ENCODE measurements at regions not wholly inside any gene's neighbourhood (a gene's known extent, or its start where the extent isn't known, plus 50 kb on each side); places are given as distances from the start of the nearest gene placed in this dataset.
A peak's percentile ranks its signal among the peaks of the same experiment; 100 is the strongest.

DNA sequence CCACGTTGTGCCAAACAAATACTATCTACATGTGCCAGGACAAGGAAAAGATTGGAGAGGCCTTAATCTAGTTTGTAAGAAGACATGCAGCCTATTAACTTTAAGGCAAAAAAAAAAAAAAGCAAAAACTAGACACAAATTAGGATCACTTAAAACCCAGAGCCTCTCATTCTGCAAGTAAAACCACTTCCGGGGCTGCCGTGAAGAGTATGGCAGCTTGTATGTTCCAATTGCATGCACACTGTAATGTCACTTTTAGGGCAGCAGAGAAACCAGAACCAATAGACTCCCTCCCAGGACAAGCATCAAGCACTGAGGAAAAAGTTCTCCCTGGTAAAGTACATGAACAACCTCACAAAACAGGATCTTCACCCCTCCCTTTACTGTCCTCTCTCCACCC is 70.6 kb downstream of the RSL24D1 start:
- 92% methylated on average over 3 of the region's 3 CpGs for WGBS
- no peak for DNase-seq (ENCODE audit: low read depth in 6 of 9, low spot score in 9 of 9)
- no peaks in the 10 kb centered on the region for H3K4me1 ChIP-seq (ENCODE audit: control insufficient read depth in 2 of 2, insufficient read depth in 2 of 2, low read length in 2 of 2)
- no peak overlapping the region for H3K4me3 ChIP-seq (ENCODE audit: low read length in 2 of 2)
- no peaks in the 10 kb centered on the region for H3K9me3 ChIP-seq (ENCODE audit: control insufficient read depth in 2 of 2, insufficient read depth in 1 of 2, low read length in 1 of 2)
- no peak overlapping the region for H3K27ac ChIP-seq (ENCODE audit: low read depth in 1 of 2, low read length in 1 of 2)
- no peaks in the 10 kb centered on the region for H3K27me3 ChIP-seq (ENCODE audit: control insufficient read depth in 2 of 2, insufficient read depth in 1 of 2, low read length in 1 of 2)
- no peaks in the 10 kb centered on the region for H3K36me3 ChIP-seq (ENCODE audit: control insufficient read depth in 2 of 2, insufficient read depth in 2 of 2, low read length in 1 of 2)

DNA sequence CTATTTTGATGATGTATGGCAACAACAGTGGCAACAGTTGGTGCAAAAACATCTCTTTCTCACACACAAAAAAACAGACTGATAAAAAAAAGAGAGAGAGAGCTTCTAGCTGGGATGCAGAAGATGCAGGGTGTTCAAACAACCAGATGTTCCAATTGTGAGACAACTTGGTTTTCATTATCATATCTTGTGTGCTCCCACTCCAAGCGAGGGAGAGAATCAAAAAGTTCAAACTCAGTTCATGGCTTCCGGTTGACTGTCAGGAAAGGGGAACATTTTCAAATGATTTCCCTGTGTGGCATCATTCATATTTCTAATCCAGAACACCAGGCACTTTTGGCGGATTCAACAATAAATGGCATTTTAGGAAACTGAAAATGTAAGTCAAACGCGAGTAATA is 72.1 kb downstream of the RSL24D1 start:
- Histone ChIP-seq H3K4me3 (ENCODE audit: low read length in 2 of 2) (no peak overlapping the region), H3K36me3 (ENCODE audit: control insufficient read depth in 2 of 2, insufficient read depth in 2 of 2, low read length in 1 of 2) (no peaks in the 10 kb centered on the region), H3K9me3 (ENCODE audit: control insufficient read depth in 2 of 2, insufficient read depth in 1 of 2, low read length in 1 of 2) (no peaks in the 10 kb centered on the region), H3K4me1 (ENCODE audit: control insufficient read depth in 2 of 2, insufficient read depth in 2 of 2, low read length in 2 of 2) (no peaks in the 10 kb centered on the region), H3K27ac (ENCODE audit: low read depth in 1 of 2, low read length in 1 of 2) (no peak overlapping the region), H3K27me3 (ENCODE audit: control insufficient read depth in 2 of 2, insufficient read depth in 1 of 2, low read length in 1 of 2) (no peaks in the 10 kb centered on the region)
- no peak for DNase-seq (ENCODE audit: low read depth in 6 of 9, low spot score in 9 of 9)
- WGBS, result 95% methylated on average over 5 of the region's 5 CpGs

DNA sequence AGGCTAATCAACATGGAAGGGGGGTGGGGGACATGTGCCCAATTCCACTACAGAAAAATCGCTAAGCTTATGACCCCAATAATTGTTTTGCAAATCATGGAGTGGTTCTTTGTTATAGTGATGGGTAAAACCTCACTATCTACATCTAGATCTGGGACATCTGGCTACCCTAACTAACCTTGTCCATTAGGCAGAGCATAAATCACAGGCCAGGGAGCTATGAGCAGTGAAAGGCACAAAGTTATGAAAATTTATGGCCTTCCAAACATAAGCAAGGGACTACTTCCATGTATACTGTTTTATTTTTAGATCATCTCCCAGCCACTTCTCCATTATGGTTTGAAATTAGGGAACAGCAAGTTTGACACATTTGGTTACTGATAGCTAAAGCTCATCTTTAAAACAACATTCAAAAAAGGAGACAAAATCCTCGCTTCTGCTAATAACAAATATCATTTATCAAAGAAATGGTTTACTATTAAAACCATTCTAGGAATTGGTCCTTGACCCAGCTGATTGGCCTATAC is 78.3 kb downstream of the RSL24D1 start:
- WGBS, result 95% methylated on average over 2 of the region's 2 CpGs
- DNase-seq (ENCODE audit: low read depth in 6 of 9, low spot score in 9 of 9), result no peak
- H3K4me3 ChIP-seq (ENCODE audit: low read length in 2 of 2), result no peak overlapping the region

DNA sequence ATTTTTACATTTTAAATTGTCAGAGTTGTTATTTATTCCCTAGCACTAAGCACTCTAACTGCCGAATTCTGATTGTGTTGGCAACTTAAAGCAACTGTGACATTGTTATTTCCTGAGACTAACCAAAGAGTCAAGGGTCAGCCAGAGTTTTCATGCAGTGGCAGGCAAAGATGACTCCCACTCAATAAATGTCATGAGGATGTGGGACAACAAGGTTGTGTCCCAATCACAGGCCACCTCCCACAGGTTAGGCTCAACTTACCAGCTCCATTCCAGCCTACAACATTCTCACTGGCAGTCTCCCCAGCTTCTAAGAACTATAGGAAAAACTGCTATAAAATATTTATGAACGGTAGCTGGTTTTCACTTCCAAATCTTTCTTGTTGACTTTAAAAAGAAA is 80.1 kb downstream of the RSL24D1 start:
- Histone ChIP-seq H3K36me3 (ENCODE audit: control insufficient read depth in 2 of 2, insufficient read depth in 2 of 2, low read length in 1 of 2) (no peaks in the 10 kb centered on the region), H3K4me3 (ENCODE audit: low read length in 2 of 2) (no peak overlapping the region), H3K4me1 (ENCODE audit: control insufficient read depth in 2 of 2, insufficient read depth in 2 of 2, low read length in 2 of 2) (no peaks in the 10 kb centered on the region), H3K27ac (ENCODE audit: low read depth in 1 of 2, low read length in 1 of 2) (no peak overlapping the region), H3K9me3 (ENCODE audit: control insufficient read depth in 2 of 2, insufficient read depth in 1 of 2, low read length in 1 of 2) (no peaks in the 10 kb centered on the region), H3K27me3 (ENCODE audit: control insufficient read depth in 2 of 2, insufficient read depth in 1 of 2, low read length in 1 of 2) (no peaks in the 10 kb centered on the region)
- 89% methylated on average over 2 of the region's 2 CpGs for WGBS
- DNase-seq (ENCODE audit: low read depth in 6 of 9, low spot score in 9 of 9), result no peak

More for the DNA sequence above, 78.3 kb downstream of the RSL24D1 start:
- Histone ChIP-seq H3K27ac (ENCODE audit: low read depth in 1 of 2, low read length in 1 of 2) (no peak overlapping the region), H3K4me1 (ENCODE audit: control insufficient read depth in 2 of 2, insufficient read depth in 2 of 2, low read length in 2 of 2) (no peaks in the 10 kb centered on the region), H3K9me3 (ENCODE audit: control insufficient read depth in 2 of 2, insufficient read depth in 1 of 2, low read length in 1 of 2) (no peaks in the 10 kb centered on the region), H3K36me3 (ENCODE audit: control insufficient read depth in 2 of 2, insufficient read depth in 2 of 2, low read length in 1 of 2) (no peaks in the 10 kb centered on the region), H3K27me3 (ENCODE audit: control insufficient read depth in 2 of 2, insufficient read depth in 1 of 2, low read length in 1 of 2) (no peaks in the 10 kb centered on the region)

DNA sequence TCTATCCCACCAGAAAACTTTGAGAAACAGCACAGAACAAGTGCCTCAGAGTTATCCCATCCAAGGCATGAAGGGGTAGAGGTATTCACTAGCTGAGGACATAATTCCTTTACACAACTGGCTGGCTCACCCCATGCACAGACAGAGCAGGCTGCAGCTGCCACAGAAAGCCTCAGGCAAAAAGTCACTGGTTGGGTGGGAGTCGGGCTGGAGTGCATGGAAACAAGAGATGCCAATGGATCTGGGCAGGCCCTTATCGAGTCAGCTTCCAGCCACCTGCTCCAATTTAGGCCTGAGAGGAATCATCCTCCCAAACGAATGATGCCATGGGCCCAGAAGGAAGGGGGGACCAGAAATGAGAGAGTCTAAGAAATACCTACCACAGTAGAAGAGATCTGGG is 83.0 kb downstream of the RSL24D1 start:
- H3K27me3 ChIP-seq (ENCODE audit: control insufficient read depth in 2 of 2, insufficient read depth in 1 of 2, low read length in 1 of 2), result no peaks in the 10 kb centered on the region
- no peak overlapping the region for H3K27ac ChIP-seq (ENCODE audit: low read depth in 1 of 2, low read length in 1 of 2)
- no peak overlapping the region for H3K4me3 ChIP-seq (ENCODE audit: low read length in 2 of 2)
- H3K9me3 ChIP-seq (ENCODE audit: control insufficient read depth in 2 of 2, insufficient read depth in 1 of 2, low read length in 1 of 2), result no peaks in the 10 kb centered on the region
- H3K36me3 ChIP-seq (ENCODE audit: control insufficient read depth in 2 of 2, insufficient read depth in 2 of 2, low read length in 1 of 2), result no peaks in the 10 kb centered on the region
- 91% methylated on average over 3 of the region's 3 CpGs for WGBS
- no peaks in the 10 kb centered on the region for H3K4me1 ChIP-seq (ENCODE audit: control insufficient read depth in 2 of 2, insufficient read depth in 2 of 2, low read length in 2 of 2)
- DNase-seq (ENCODE audit: low read depth in 6 of 9, low spot score in 9 of 9), result no peak

DNA sequence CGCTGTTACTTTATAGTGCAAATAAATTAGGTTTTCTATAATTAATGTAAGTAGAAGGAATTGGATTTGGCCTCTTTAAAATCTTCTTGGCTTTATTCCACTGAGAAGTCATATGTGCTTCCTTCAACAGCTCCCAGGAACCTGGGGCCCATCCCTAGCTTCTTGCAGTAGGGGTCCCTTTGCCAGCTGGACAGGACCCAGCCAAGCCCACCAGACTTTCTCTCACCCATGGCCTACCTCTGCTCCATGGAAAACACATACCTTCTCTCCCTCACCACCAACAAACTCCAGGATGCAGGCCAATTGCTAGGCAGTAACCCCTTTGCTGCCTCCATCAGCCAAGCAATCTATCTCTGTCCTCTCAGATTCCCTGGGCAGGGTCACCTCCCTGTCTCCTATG is 84.0 kb downstream of the RSL24D1 start:
- DNase-seq (ENCODE audit: low read depth in 6 of 9, low spot score in 9 of 9), result no peak
- no peak overlapping the region for H3K27ac ChIP-seq (ENCODE audit: low read depth in 1 of 2, low read length in 1 of 2)
- no peaks in the 10 kb centered on the region for H3K4me1 ChIP-seq (ENCODE audit: control insufficient read depth in 2 of 2, insufficient read depth in 2 of 2, low read length in 2 of 2)
- no peak overlapping the region for H3K4me3 ChIP-seq (ENCODE audit: low read length in 2 of 2)
- 94% methylated on average over 1 of the region's 1 CpG for WGBS
- no peaks in the 10 kb centered on the region for H3K36me3 ChIP-seq (ENCODE audit: control insufficient read depth in 2 of 2, insufficient read depth in 2 of 2, low read length in 1 of 2)
- no peaks in the 10 kb centered on the region for H3K9me3 ChIP-seq (ENCODE audit: control insufficient read depth in 2 of 2, insufficient read depth in 1 of 2, low read length in 1 of 2)
- H3K27me3 ChIP-seq (ENCODE audit: control insufficient read depth in 2 of 2, insufficient read depth in 1 of 2, low read length in 1 of 2), result no peaks in the 10 kb centered on the region

DNA sequence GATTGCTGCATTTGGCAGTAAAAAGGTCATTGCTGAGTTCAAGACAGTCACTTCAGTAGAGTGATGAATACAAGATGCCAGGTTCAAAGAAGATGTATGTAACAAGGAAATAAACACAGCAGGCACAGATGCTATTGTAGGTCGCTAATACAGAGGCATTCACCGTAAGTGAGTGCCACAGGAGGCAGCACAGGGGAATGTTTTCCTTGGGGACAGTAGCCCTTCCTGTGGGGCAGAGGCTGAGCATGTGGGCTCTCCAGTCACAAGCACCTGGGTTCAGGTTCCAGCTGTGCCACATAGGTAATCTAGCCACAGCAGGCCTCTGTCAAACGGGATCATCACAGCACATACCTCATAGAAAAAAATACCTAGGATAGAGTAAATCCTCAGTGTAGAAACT is 86.3 kb downstream of the RSL24D1 start:
- H3K4me3 ChIP-seq (ENCODE audit: low read length in 2 of 2), result no peak overlapping the region
- H3K9me3 ChIP-seq (ENCODE audit: control insufficient read depth in 2 of 2, insufficient read depth in 1 of 2, low read length in 1 of 2), result no peaks in the 10 kb centered on the region
- no peaks in the 10 kb centered on the region for H3K36me3 ChIP-seq (ENCODE audit: control insufficient read depth in 2 of 2, insufficient read depth in 2 of 2, low read length in 1 of 2)
- H3K27ac ChIP-seq (ENCODE audit: low read depth in 1 of 2, low read length in 1 of 2), result no peak overlapping the region
- H3K27me3 ChIP-seq (ENCODE audit: control insufficient read depth in 2 of 2, insufficient read depth in 1 of 2, low read length in 1 of 2), result no peaks in the 10 kb centered on the region
- no peak for DNase-seq (ENCODE audit: low read depth in 6 of 9, low spot score in 9 of 9)
- WGBS, result 59% methylated on average over 3 of the region's 3 CpGs
- H3K4me1 ChIP-seq (ENCODE audit: control insufficient read depth in 2 of 2, insufficient read depth in 2 of 2, low read length in 2 of 2), result no peaks in the 10 kb centered on the region

DNA sequence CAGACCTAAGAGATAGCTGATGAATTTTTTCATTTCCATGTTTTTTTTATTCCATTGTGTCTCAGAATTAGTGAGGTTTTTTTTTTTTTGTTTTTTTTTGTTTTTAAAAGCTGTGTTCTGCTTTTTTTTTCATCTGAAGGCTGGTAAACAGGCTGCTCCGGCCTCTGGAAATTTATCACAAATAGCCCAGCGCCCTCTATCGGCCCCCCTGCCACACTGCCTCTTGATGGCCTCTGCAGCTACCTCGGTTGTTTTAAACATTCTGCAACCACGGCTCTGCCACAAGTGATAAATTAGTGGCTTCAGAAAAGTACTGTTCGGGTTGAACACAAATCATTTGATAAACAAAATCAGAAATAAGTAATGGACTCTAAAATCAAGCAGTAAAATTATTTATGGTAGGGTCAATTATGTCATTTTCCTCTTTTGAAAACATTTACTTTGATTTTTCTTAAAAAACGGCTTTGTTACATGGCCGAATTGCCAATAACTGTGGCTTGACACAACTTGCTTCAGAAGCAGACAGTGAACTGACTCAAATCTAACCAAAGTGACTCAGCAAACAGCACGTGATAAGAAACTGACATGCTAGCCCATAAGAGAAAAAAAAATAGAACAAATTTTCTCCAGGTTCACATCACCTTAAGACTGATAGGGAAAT is 87.8 kb downstream of the RSL24D1 start:
- Histone ChIP-seq H3K4me1 (ENCODE audit: control insufficient read depth in 2 of 2, insufficient read depth in 2 of 2, low read length in 2 of 2) (no peaks in the 10 kb centered on the region), H3K36me3 (ENCODE audit: control insufficient read depth in 2 of 2, insufficient read depth in 2 of 2, low read length in 1 of 2) (no peaks in the 10 kb centered on the region), H3K9me3 (ENCODE audit: control insufficient read depth in 2 of 2, insufficient read depth in 1 of 2, low read length in 1 of 2) (no peaks in the 10 kb centered on the region), H3K4me3 (ENCODE audit: low read length in 2 of 2) (no peak overlapping the region), H3K27ac (ENCODE audit: low read depth in 1 of 2, low read length in 1 of 2) (no peak overlapping the region), H3K27me3 (ENCODE audit: control insufficient read depth in 2 of 2, insufficient read depth in 1 of 2, low read length in 1 of 2) (no peaks in the 10 kb centered on the region)
- whole genome bisulfite sequencing, result 21% methylated on average over 9 of the region's 9 CpGs
- peak in 8 of 9 donors; percentile 4 to 51 (median 14) for DNase-seq (ENCODE audit: low read depth in 6 of 9, low spot score in 9 of 9)

DNA sequence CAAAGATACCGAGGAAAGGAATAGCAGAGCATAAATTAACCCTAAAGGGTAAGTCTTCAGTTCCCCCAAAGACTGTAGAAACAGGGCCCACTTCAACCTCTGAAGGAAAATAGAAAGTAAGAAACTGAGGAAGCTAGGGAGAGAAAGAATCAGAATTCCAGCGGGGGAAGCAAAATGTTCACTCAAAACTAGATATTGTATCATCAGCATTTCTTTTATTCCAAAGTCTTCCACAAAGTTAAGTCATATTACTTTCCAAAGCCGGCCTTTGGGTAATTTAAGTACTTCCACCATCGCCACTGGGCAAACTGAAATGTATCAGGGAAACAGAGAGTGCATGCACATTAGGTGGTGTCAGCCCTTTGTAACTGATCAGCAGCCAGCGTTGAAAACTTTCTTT is 88.3 kb downstream of the RSL24D1 start:
- no peaks in the 10 kb centered on the region for H3K4me1 ChIP-seq (ENCODE audit: control insufficient read depth in 2 of 2, insufficient read depth in 2 of 2, low read length in 2 of 2)
- 90% methylated on average over 5 of the region's 5 CpGs for WGBS
- no peak for DNase-seq (ENCODE audit: low read depth in 6 of 9, low spot score in 9 of 9)
- no peaks in the 10 kb centered on the region for H3K27me3 ChIP-seq (ENCODE audit: control insufficient read depth in 2 of 2, insufficient read depth in 1 of 2, low read length in 1 of 2)
- no peaks in the 10 kb centered on the region for H3K9me3 ChIP-seq (ENCODE audit: control insufficient read depth in 2 of 2, insufficient read depth in 1 of 2, low read length in 1 of 2)
- no peak overlapping the region for H3K4me3 ChIP-seq (ENCODE audit: low read length in 2 of 2)
- no peaks in the 10 kb centered on the region for H3K36me3 ChIP-seq (ENCODE audit: control insufficient read depth in 2 of 2, insufficient read depth in 2 of 2, low read length in 1 of 2)
- H3K27ac ChIP-seq (ENCODE audit: low read depth in 1 of 2, low read length in 1 of 2), result no peak overlapping the region
